Endodermal cell (in vitro differentiated cells): ENCODE measurements at regions not wholly inside any gene's neighbourhood (a gene's known extent, or its start where the extent isn't known, plus 50 kb on each side); places are given as distances from the start of the nearest gene placed in this dataset.
"Not testable (repeated sequence)": the region's sequence is repeated elsewhere in the genome, so short reads cannot be mapped to it uniquely, and the experiment has no call there.

Experiments
- DNase-seq: peaks from one replicate; pipeline ENCODE4 v3.0.0-alpha.2; 2017
- H3K27ac ChIP-seq: 2 replicates; pipeline ENCODE4 v1.5.1; 2013; ENCODE audit warnings: mild to moderate bottlenecking, low read depth, low read length, moderate library complexity
- H3K27me3 ChIP-seq: 2 replicates; pipeline ENCODE4 v1.6.1; 2013; ENCODE audit warnings: mild to moderate bottlenecking, low read length, moderate library complexity; ENCODE audit not compliant: insufficient read depth, control insufficient read depth, poor library complexity, severe bottlenecking
- H3K36me3 ChIP-seq: 2 replicates; pipeline ENCODE4 v1.7.0; 2013; ENCODE audit warnings: mild to moderate bottlenecking, low read length, moderate library complexity; ENCODE audit not compliant: control insufficient read depth, insufficient read depth
- H3K4me1 ChIP-seq: one replicate; pipeline ENCODE4 v1.7.0; 2013; ENCODE audit warnings: low read length; ENCODE audit not compliant: control insufficient read depth, insufficient read depth
- H3K4me3 ChIP-seq: 2 replicates; pipeline ENCODE4 v1.5.1; 2013; ENCODE audit warnings: mild to moderate bottlenecking, low read length, moderate library complexity
- H3K9ac ChIP-seq: 2 replicates; pipeline ENCODE4 v1.6.1; 2013; ENCODE audit warnings: mild to moderate bottlenecking, low read length, moderate library complexity; ENCODE audit not compliant: poor library complexity, severe bottlenecking; ENCODE audit errors: extremely low read depth
- H3K9me3 ChIP-seq: 2 replicates; pipeline ENCODE4 v1.6.1; 2013; ENCODE audit warnings: mild to moderate bottlenecking, low read length, moderate library complexity; ENCODE audit not compliant: control insufficient read depth
- H3K27ac Mint-ChIP-seq: 2 replicates; pipeline ENCODE4 v1.8.0; 2020; ENCODE audit warnings: mixed read lengths
- H3K27me3 Mint-ChIP-seq: 2 replicates; pipeline ENCODE4 v1.8.0; 2021; ENCODE audit warnings: mild to moderate bottlenecking, mixed read lengths; ENCODE audit not compliant: insufficient read depth
- H3K36me3 Mint-ChIP-seq: 2 replicates; pipeline ENCODE4 v1.8.0; 2020; ENCODE audit warnings: low read depth, mixed read lengths
- H3K4me1 Mint-ChIP-seq: 2 replicates; pipeline ENCODE4 v1.8.0; 2020; ENCODE audit warnings: mixed read lengths
- H3K4me3 Mint-ChIP-seq: 2 replicates; pipeline ENCODE4 v1.8.0; 2020; ENCODE audit warnings: mild to moderate bottlenecking, moderate library complexity, mixed read lengths
- H3K9me3 Mint-ChIP-seq: 2 replicates; pipeline ENCODE4 v1.8.0; 2020; ENCODE audit warnings: mild to moderate bottlenecking, mixed read lengths
- WGBS, 2 experiments: methylation state at CpG; one replicate each; pipeline versions ENCODE4 v1.1.5 to v1.1.7; 2013; ENCODE audit warnings: missing lambda C conversion rate in 2 of 2, mixed read lengths in 1 of 2; ENCODE audit not compliant: insufficient coverage in 1 of 2, insufficient read length in 1 of 2; 5-methylcytosine and 5-hydroxymethylcytosine counted together
- TF ChIP-seq, protein P1 (sequence below): fragments of 200-600 bp; sonication (generic); conservative IDR thresholded peaks from 2 replicates; pipeline ENCODE4 v1.5.0; 2021; ENCODE audit warnings: antibody characterized with exemption, mild to moderate bottlenecking

- H3K36me3 Mint-ChIP-seq = not testable (repeated sequence)
Observed at GRCh38 chr21:6363591-6363990, 4157.8 kb upstream of the TPTE start.

DNA sequence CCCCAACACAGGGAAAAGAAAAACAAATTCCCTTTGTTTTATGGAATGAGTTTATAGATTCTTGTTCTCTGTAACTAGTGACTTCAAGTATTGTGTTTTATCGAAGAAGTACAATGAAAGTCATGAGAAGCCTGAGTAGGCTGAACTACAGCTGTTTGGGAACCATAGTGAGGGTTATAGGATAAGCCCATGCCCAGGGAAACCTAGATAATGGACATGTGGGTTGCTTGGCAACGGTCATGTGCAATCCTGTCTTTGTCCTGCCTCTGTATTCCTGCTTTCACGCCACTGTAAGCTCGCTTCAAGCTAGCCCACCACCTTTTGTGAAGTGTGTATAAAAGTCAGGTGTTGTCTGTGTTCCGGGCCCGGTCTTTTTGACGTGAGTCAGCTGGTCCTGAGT, 4152.6 kb upstream of the TPTE start:
- H3K27ac ChIP-seq, H3K27me3 Mint-ChIP-seq, H3K27ac Mint-ChIP-seq, H3K36me3 Mint-ChIP-seq, H3K9me3 Mint-ChIP-seq, H3K27me3 ChIP-seq, H3K4me3 Mint-ChIP-seq, H3K36me3 ChIP-seq, H3K4me1 ChIP-seq, H3K4me1 Mint-ChIP-seq, H3K9ac ChIP-seq, H3K9me3 ChIP-seq: not testable (repeated sequence)
- WGBS, 2 experiments = 32% methylated on average over 4 of the region's 7 CpGs; no CpG with 5 or more reads in 1 of the 2 experiments
- peak; percentile 49 for DNase-seq
- H3K4me3 ChIP-seq = peak overlapping the region; percentile 82

More at GRCh38 chr21:6363591-6363990, 4157.8 kb upstream of the TPTE start:
- H3K4me3 ChIP-seq, H3K27ac Mint-ChIP-seq, H3K9ac ChIP-seq, H3K9me3 Mint-ChIP-seq, H3K9me3 ChIP-seq, H3K27me3 Mint-ChIP-seq, H3K36me3 ChIP-seq, H3K4me3 Mint-ChIP-seq, DNase-seq, H3K27me3 ChIP-seq, H3K27ac ChIP-seq, H3K4me1 Mint-ChIP-seq, H3K4me1 ChIP-seq: not testable (repeated sequence)
- WGBS, 2 experiments = no CpG with 5 or more reads among the region's 1 CpG
- TF ChIP-seq, protein P1, sequence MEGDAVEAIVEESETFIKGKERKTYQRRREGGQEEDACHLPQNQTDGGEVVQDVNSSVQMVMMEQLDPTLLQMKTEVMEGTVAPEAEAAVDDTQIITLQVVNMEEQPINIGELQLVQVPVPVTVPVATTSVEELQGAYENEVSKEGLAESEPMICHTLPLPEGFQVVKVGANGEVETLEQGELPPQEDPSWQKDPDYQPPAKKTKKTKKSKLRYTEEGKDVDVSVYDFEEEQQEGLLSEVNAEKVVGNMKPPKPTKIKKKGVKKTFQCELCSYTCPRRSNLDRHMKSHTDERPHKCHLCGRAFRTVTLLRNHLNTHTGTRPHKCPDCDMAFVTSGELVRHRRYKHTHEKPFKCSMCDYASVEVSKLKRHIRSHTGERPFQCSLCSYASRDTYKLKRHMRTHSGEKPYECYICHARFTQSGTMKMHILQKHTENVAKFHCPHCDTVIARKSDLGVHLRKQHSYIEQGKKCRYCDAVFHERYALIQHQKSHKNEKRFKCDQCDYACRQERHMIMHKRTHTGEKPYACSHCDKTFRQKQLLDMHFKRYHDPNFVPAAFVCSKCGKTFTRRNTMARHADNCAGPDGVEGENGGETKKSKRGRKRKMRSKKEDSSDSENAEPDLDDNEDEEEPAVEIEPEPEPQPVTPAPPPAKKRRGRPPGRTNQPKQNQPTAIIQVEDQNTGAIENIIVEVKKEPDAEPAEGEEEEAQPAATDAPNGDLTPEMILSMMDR = peak; percentile 19

DNA sequence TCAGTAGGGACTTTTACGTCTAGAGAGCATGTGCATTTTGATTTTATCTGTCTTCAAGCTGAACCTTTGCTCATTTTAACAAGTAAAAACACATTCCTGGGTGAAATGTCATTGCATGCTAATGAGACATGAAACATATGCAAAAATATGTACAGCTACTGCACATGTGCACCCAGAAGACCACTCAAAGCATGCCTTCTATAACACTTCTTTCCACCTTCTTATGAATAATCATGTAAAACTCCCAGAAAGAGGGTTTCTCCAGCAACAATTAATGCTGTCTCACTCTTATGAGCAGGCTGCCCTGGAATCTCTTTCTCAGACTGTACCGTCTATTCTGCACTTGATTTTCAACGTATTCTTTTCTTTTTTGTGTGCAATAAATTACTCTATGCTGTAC, 4148.1 kb upstream of the TPTE start:
- H3K36me3 ChIP-seq, H3K27ac ChIP-seq, H3K4me3 Mint-ChIP-seq, H3K27ac Mint-ChIP-seq, H3K4me3 ChIP-seq, H3K9me3 ChIP-seq, H3K9me3 Mint-ChIP-seq, H3K27me3 ChIP-seq, DNase-seq, H3K4me1 ChIP-seq, H3K27me3 Mint-ChIP-seq, H3K36me3 Mint-ChIP-seq, H3K9ac ChIP-seq, H3K4me1 Mint-ChIP-seq: not testable (repeated sequence)
- WGBS, 2 experiments = no CpG with 5 or more reads among the region's 3 CpGs

DNA sequence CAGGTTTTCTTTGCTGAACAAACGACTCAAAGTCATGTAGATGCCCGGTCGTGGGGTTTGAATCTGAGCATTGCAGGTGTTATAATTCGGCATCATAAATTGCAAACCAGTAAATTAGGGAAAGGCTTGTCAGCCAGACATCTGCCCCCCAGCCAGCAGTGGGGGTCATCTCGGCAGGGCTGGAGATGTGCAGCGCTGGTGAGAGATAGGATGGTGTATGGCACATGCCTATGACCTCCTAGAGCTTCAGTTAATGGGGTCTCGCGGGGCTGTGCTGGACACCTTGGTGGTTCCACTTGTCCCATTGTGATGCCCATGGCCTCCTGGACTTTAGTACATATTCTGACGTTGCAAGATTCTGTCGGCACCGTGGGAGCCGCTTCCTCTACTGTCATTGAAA, 4147.2 kb upstream of the TPTE start:
- 0 to 30% methylated on average over 1 to 12 of the region's 12 CpGs for WGBS, 2 experiments
- H3K4me1 Mint-ChIP-seq, H3K4me3 ChIP-seq, H3K9me3 ChIP-seq, H3K36me3 Mint-ChIP-seq, H3K36me3 ChIP-seq, H3K27me3 Mint-ChIP-seq, H3K9ac ChIP-seq, H3K4me1 ChIP-seq, H3K9me3 Mint-ChIP-seq, H3K4me3 Mint-ChIP-seq, H3K27ac ChIP-seq, H3K27me3 ChIP-seq, H3K27ac Mint-ChIP-seq: not testable (repeated sequence)
- DNase-seq = peak; percentile 54
- TF ChIP-seq, protein P1 = peak; percentile 46

DNA sequence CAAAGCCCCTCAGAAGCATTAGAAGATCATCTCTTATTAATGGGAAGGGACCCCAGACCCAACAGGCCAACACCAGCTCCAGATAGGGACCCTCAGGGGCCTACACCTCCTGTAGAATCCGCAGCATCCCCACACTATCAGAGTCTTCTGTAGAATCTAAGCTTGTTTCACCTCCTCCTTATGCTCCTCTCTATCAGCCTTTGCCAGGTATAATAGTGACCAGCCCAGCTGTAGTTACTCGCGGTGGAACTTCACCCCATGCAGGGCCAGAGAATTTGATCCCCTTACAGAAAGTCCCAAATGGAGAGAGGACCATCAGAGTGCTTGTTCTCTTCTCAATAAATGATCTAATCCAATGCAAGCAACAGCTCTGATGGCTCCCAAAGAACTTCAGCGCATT, 4146.5 kb upstream of the TPTE start:
- not testable (repeated sequence) for H3K4me3 ChIP-seq, H3K4me1 ChIP-seq, H3K27ac Mint-ChIP-seq, H3K36me3 ChIP-seq, H3K36me3 Mint-ChIP-seq, H3K9ac ChIP-seq, H3K9me3 Mint-ChIP-seq, H3K27me3 Mint-ChIP-seq, H3K4me1 Mint-ChIP-seq, H3K27me3 ChIP-seq, H3K27ac ChIP-seq, H3K9me3 ChIP-seq, H3K4me3 Mint-ChIP-seq
- whole genome bisulfite sequencing, 2 experiments = 64 to 68% methylated on average over 3 to 4 of the region's 4 CpGs
- DNase-seq = peak; percentile 42

DNA sequence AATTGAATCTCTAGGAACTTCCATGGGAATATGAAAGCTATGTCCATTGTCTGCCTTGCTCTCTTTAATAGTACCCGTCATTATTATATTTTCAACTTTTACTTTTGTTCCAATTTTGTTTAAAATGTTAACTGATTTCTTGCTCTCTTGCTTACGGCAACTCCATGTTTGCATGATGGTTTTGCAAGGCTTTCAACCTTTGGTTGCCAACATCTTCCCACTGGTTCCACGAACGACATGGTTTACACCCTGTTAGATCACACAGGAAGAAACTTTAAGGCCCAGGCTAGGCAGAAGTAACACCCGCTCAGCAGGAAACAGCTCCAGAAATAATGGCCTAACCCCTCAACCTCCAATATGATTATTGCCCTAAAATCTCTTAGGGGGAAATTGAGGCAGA, 4145.6 kb upstream of the TPTE start:
- not testable (repeated sequence) for DNase-seq, H3K27ac Mint-ChIP-seq, H3K4me3 ChIP-seq, H3K27ac ChIP-seq, H3K9me3 ChIP-seq, H3K27me3 ChIP-seq, H3K36me3 ChIP-seq, H3K27me3 Mint-ChIP-seq, H3K9me3 Mint-ChIP-seq, H3K4me1 ChIP-seq, H3K4me1 Mint-ChIP-seq, H3K9ac ChIP-seq, H3K4me3 Mint-ChIP-seq, H3K36me3 Mint-ChIP-seq
- WGBS, 2 experiments = 100% methylated on average over 1 of the region's 5 CpGs; no CpG with 5 or more reads in 1 of the 2 experiments
